ENCODE measurements at regions not wholly inside any gene's neighbourhood (a gene's known extent, or its start where the extent isn't known, plus 50 kb on each side); places are given as distances from the start of the nearest gene placed in this dataset.

DNA sequence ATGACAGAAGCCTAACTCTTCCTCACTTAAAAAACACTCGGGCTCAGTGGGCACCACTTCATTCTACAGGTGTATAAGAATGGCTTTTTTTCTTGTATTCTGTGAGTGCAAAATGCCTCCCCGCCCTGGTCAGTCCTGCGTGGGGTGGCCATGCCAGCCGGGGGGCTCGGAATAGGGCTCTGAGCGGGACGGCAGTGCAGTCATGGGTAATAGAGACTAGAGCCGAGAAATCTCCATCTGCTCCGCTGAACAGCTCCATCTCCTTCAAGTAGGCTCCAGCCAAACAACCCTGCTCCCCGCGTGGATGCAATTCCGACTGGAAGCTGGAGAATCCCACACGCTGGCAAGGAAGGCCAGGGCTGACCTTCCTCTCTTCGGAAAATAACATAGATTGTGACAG is 317.0 kb upstream of the IRX4 start (continued):
- TF ChIP-seq, protein P1, sequence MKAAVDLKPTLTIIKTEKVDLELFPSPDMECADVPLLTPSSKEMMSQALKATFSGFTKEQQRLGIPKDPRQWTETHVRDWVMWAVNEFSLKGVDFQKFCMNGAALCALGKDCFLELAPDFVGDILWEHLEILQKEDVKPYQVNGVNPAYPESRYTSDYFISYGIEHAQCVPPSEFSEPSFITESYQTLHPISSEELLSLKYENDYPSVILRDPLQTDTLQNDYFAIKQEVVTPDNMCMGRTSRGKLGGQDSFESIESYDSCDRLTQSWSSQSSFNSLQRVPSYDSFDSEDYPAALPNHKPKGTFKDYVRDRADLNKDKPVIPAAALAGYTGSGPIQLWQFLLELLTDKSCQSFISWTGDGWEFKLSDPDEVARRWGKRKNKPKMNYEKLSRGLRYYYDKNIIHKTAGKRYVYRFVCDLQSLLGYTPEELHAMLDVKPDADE (IDR thresholded peaks at IDR 0.05) = no peak
- TF ChIP-seq JUNB (IDR thresholded peaks at IDR 0.05; ENCODE audit: unreplicated experiment) (no peak), POLR2AphosphoS5 (IDR thresholded peaks at IDR 0.05; ENCODE audit: low read depth) (no peak), CREB1 (CRISPR knock-in tag; IDR thresholded peaks at IDR 0.05; ENCODE audit: low read depth) (no peak), ZNF331 (CRISPR knock-in tag; IDR thresholded peaks at IDR 0.05; ENCODE audit: low read depth) (no peak), STAT1 (IDR thresholded peaks at IDR 0.05; ENCODE audit: unreplicated experiment) (no peak)
- TF ChIP-seq, protein P2, sequence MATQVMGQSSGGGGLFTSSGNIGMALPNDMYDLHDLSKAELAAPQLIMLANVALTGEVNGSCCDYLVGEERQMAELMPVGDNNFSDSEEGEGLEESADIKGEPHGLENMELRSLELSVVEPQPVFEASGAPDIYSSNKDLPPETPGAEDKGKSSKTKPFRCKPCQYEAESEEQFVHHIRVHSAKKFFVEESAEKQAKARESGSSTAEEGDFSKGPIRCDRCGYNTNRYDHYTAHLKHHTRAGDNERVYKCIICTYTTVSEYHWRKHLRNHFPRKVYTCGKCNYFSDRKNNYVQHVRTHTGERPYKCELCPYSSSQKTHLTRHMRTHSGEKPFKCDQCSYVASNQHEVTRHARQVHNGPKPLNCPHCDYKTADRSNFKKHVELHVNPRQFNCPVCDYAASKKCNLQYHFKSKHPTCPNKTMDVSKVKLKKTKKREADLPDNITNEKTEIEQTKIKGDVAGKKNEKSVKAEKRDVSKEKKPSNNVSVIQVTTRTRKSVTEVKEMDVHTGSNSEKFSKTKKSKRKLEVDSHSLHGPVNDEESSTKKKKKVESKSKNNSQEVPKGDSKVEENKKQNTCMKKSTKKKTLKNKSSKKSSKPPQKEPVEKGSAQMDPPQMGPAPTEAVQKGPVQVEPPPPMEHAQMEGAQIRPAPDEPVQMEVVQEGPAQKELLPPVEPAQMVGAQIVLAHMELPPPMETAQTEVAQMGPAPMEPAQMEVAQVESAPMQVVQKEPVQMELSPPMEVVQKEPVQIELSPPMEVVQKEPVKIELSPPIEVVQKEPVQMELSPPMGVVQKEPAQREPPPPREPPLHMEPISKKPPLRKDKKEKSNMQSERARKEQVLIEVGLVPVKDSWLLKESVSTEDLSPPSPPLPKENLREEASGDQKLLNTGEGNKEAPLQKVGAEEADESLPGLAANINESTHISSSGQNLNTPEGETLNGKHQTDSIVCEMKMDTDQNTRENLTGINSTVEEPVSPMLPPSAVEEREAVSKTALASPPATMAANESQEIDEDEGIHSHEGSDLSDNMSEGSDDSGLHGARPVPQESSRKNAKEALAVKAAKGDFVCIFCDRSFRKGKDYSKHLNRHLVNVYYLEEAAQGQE (IDR thresholded peaks at IDR 0.05; ENCODE audit: unreplicated experiment) = no peak

DNA sequence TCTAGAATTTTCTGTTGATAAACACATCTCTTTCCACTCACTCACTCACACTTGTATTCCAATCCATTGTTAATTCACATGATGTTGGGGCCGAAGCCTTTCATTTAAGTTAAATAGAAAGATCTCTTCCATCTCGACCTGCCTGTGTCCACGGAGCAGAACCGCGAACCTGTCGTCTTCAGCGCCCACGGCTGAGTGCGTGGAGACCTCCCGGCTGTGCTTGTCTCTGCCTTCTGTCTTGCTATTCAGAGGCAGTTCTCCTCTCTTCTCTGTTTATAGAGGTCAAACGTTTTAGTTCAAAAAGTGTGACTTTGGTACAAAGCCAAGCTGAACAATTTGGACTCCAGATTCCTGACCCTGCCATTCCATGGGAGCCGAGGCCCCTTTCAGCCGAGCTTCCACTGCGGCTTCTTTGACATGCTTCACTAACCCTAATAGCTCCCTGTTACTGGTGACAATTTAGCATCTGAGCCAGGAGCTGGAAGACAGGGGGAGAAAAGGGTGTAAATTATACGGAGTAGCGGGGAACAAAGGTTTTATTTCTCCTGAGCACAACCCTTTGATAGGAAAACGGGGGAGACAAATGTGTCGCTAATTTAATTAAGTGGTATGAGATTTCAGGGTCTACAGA is 314.4 kb upstream of the IRX4 start:
- H3K9me2 ChIP-seq (ENCODE audit: insufficient read depth) = no peaks in the 10 kb centered on the region
- no peak for DNase-seq (ENCODE audit: low spot score)
- no peaks in the 10 kb centered on the region for H3K79me2 ChIP-seq (replicated peaks; ENCODE audit: insufficient read depth)
- TF ChIP-seq STAT1 (IDR thresholded peaks at IDR 0.05; ENCODE audit: unreplicated experiment) (no peak), NANOG (IDR thresholded peaks at IDR 0.05; ENCODE audit: borderline replicate concordance) (no peak), EZH2 (IDR thresholded peaks at IDR 0.05; ENCODE audit: low read depth, unreplicated experiment) (no peak), EZH2phosphoT487 (IDR thresholded peaks at IDR 0.05; ENCODE audit: unreplicated experiment) (no peak), ZNF331 (CRISPR knock-in tag; IDR thresholded peaks at IDR 0.05; ENCODE audit: low read depth) (no peak)
- TF ChIP-seq, protein P3, sequence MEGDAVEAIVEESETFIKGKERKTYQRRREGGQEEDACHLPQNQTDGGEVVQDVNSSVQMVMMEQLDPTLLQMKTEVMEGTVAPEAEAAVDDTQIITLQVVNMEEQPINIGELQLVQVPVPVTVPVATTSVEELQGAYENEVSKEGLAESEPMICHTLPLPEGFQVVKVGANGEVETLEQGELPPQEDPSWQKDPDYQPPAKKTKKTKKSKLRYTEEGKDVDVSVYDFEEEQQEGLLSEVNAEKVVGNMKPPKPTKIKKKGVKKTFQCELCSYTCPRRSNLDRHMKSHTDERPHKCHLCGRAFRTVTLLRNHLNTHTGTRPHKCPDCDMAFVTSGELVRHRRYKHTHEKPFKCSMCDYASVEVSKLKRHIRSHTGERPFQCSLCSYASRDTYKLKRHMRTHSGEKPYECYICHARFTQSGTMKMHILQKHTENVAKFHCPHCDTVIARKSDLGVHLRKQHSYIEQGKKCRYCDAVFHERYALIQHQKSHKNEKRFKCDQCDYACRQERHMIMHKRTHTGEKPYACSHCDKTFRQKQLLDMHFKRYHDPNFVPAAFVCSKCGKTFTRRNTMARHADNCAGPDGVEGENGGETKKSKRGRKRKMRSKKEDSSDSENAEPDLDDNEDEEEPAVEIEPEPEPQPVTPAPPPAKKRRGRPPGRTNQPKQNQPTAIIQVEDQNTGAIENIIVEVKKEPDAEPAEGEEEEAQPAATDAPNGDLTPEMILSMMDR (conservative IDR thresholded peaks at IDR 0.05; ENCODE audit: low read depth in 2 of 2) = no peak
- TF ChIP-seq, protein P4, sequence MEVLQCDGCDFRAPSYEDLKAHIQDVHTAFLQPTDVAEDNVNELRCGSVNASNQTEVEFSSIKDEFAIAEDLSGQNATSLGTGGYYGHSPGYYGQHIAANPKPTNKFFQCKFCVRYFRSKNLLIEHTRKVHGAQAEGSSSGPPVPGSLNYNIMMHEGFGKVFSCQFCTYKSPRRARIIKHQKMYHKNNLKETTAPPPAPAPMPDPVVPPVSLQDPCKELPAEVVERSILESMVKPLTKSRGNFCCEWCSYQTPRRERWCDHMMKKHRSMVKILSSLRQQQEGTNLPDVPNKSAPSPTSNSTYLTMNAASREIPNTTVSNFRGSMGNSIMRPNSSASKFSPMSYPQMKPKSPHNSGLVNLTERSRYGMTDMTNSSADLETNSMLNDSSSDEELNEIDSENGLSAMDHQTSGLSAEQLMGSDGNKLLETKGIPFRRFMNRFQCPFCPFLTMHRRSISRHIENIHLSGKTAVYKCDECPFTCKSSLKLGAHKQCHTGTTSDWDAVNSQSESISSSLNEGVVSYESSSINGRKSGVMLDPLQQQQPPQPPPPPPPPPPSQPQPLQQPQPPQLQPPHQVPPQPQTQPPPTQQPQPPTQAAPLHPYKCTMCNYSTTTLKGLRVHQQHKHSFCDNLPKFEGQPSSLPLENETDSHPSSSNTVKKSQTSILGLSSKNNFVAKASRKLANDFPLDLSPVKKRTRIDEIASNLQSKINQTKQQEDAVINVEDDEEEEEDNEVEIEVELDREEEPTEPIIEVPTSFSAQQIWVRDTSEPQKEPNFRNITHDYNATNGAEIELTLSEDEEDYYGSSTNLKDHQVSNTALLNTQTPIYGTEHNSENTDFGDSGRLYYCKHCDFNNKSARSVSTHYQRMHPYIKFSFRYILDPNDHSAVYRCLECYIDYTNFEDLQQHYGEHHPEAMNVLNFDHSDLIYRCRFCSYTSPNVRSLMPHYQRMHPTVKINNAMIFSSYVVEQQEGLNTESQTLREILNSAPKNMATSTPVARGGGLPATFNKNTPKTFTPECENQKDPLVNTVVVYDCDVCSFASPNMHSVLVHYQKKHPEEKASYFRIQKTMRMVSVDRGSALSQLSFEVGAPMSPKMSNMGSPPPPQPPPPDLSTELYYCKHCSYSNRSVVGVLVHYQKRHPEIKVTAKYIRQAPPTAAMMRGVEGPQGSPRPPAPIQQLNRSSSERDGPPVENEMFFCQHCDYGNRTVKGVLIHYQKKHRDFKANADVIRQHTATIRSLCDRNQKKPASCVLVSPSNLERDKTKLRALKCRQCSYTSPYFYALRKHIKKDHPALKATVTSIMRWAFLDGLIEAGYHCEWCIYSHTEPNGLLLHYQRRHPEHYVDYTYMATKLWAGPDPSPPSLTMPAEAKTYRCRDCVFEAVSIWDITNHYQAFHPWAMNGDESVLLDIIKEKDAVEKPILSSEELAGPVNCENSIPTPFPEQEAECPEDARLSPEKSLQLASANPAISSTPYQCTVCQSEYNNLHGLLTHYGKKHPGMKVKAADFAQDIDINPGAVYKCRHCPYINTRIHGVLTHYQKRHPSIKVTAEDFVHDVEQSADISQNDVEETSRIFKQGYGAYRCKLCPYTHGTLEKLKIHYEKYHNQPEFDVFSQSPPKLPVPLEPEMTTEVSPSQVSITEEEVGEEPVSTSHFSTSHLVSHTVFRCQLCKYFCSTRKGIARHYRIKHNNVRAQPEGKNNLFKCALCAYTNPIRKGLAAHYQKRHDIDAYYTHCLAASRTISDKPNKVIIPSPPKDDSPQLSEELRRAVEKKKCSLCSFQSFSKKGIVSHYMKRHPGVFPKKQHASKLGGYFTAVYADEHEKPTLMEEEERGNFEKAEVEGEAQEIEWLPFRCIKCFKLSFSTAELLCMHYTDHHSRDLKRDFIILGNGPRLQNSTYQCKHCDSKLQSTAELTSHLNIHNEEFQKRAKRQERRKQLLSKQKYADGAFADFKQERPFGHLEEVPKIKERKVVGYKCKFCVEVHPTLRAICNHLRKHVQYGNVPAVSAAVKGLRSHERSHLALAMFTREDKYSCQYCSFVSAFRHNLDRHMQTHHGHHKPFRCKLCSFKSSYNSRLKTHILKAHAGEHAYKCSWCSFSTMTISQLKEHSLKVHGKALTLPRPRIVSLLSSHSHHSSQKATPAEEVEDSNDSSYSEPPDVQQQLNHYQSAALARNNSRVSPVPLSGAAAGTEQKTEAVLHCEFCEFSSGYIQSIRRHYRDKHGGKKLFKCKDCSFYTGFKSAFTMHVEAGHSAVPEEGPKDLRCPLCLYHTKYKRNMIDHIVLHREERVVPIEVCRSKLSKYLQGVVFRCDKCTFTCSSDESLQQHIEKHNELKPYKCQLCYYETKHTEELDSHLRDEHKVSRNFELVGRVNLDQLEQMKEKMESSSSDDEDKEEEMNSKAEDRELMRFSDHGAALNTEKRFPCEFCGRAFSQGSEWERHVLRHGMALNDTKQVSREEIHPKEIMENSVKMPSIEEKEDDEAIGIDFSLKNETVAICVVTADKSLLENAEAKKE (CRISPR knock-in tag; IDR thresholded peaks at IDR 0.05) = no peak
- H3F3A ChIP-seq (replicated peaks; ENCODE audit: low read depth) = no peaks in the 10 kb centered on the region
- H3K4me3 ChIP-seq = no peak overlapping the region
- Mint-ChIP-seq H3K4me1 (no peaks in the 10 kb centered on the region; the same call in 2 of the 3 replicates), H3K9me3 (peaks cover 21% of the 10 kb centered on the region), H3K27ac (no peak overlapping the region), H3K27me3 (ENCODE audit: insufficient read depth, low read depth, poor library complexity) (peaks cover 3% of the 10 kb centered on the region), H3K36me3 (ENCODE audit: low read depth) (peaks cover 6% of the 10 kb centered on the region; the same call in 2 of the 3 replicates), H3K4me3 (no peak overlapping the region)
- H3K27ac ChIP-seq (ENCODE audit: low read depth) = no peak overlapping the region
- H3K27me3 ChIP-seq (ENCODE audit: insufficient read depth) = no peaks in the 10 kb centered on the region
- H3K36me3 ChIP-seq (ENCODE audit: insufficient read depth) = no peaks in the 10 kb centered on the region; the same call in 1 of the 2 replicates
- no peak overlapping the region for H3K4me2 ChIP-seq
- no peak overlapping the region for H2AFZ ChIP-seq
- no peaks in the 10 kb centered on the region for H4K20me1 ChIP-seq (replicated peaks; ENCODE audit: insufficient read depth)
- H3K4me1 ChIP-seq (ENCODE audit: insufficient read depth) = no peaks in the 10 kb centered on the region
- ATAC-seq = no peak

All from GM23338 (cell line).